HG03571 (cell line): ENCODE measurements at regions not wholly inside any gene's neighbourhood (a gene's known extent, or its start where the extent isn't known, plus 50 kb on each side); places are given as distances from the start of the nearest gene placed in this dataset.

ENCODE experiments used
- ATAC-seq: cut with Tn5 transposase; IDR thresholded peaks from one replicate; pipeline ENCODE4 v1.9.1; 2021; ENCODE audit not compliant: unreplicated experiment

DNA sequence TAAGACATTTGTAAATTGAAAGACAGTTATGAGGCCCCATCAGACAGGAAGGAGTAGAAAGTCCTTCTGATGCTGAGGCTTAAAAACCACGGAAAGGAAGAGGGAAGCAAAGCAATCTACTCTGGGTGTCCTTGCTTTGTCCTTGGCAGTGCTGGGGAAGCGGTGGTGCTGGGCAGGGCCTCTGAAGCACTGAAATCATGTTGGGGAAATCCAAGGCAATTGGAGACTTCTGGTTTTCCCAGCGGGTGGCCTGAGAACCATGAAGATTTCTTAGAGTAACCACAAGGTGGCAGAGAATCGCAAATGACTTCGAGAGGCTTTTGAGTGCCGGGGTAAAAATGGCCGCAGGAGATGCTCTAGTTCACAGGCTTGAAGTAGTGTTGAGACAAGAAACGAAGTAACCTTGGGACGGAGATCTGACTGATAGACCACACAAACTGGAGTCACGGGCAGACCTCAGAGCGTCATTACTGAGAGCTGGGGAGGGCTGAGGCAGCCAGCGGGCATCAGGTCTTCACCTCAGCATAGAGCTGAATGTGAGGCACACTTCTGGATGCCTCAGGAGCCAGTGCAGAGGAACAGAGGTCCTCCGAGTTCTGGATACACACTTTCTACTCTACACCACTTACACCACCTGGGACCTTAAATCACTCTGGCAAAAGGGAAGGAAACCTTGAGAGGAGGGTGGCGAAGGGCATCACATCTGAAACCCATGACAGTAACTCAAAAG lies 130.7 kb upstream of the GPRIN3 start:
- ATAC-seq: no peak

DNA sequence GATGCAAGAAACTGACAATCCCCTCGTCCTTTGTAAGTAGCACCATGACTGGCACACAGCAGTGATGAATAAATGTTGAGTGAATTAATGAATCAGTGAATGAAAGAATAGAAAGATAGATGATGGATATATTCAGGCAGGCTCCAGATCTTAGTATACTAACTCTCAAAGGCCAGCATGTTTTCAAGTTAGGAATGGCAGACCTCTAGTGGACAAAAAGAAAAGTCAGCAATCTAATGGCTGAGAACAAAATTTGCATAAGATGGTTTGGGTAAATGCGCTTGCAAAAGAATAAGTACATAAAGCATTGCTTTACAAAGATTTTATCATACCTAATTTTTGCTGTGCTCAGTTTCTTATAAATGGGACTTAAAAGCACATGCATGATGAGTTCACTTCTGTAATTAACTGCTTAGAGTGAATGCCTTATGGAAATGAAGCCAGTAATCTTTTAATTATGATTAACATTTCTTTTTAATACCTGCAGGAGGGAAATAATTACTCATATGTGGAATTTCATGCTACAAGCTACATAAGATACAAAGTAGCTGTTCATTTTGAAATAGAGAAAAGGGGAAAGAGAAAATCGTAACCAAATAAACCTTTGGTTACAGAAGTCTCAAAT lies 126.9 kb upstream of the GPRIN3 start:
- ATAC-seq: no peak

DNA sequence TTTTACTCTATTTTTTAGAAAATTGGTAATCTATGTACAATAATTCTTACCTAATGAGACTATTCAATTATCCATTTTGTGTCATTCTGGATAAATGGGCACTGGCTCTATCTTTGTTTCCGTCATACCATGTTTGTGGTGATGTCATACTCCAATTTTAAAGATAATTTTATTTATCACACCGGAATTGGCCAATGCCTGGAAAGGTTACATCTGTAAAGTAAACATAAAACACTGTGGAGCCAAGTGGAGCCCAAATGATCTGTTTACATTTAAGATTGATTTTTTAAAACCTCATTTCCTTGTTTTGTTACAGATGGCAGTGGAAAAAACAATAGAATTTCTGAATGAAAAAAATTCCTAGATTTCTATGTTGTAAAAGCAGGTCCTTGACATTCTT lies 120.2 kb upstream of the GPRIN3 start:
- ATAC-seq: no peak

DNA sequence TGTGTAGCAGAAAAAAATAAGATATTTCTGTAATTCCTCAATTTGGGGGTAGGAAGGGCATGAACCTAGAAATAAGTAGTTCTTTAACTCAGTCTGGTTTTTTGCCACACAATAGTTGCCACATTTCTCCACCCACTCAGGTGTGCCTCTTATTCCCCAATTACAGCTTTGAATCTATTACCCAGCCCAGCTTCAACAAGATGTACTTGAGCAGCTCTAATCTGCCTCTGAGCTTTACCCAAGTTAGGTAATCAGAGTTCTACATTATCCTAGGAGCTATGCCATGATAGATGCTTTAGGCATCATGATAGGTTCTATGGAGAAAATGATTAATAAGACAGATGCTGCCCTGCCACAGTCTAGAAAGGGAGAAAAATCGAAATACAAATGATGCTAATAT lies 117.4 kb upstream of the GPRIN3 start:
- no peak for ATAC-seq

DNA sequence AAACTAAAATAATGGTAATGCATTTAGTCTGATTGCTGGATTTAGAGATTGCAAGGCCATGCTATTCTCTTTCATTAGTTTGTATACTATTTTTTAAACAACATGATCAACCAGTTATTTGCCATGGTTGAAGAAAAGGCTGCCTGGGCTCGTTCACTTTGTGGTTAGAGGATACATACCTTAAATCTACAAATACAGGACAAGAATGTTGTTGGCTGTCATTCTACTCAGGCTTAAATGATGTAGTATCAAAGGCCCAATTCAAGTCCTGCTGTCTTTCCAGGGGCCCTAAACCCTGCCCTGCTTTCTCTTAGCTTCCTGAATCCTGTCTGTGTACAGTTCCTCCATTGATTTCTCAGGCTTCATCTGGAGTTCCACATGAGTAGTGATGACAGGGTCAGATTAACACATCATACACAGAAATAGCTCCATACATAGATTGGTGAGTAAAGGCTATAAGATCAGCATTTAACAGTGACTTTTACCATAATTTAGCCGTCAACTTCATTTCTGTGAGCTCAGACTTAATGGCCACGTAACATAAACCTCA lies 114.9 kb upstream of the GPRIN3 start:
- no peak for ATAC-seq

DNA sequence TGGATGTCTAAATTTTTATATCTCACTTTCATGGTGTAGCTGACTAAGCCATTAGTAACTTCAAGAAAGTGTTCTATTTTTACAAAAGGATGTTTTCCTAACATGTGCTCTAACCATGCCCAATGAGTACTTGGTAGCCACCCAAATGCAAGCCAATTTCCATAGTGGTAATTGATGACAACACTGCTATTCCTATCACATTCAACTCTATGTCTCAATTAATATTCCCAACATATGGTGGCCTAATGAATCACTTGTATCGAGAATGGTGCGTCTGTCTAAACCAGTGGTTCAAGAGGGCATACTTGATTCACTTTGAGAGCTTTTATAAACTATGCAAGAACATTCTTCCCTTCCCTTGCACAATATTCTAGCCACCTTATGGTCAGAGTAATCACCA lies 112.9 kb upstream of the GPRIN3 start:
- no peak for ATAC-seq

DNA sequence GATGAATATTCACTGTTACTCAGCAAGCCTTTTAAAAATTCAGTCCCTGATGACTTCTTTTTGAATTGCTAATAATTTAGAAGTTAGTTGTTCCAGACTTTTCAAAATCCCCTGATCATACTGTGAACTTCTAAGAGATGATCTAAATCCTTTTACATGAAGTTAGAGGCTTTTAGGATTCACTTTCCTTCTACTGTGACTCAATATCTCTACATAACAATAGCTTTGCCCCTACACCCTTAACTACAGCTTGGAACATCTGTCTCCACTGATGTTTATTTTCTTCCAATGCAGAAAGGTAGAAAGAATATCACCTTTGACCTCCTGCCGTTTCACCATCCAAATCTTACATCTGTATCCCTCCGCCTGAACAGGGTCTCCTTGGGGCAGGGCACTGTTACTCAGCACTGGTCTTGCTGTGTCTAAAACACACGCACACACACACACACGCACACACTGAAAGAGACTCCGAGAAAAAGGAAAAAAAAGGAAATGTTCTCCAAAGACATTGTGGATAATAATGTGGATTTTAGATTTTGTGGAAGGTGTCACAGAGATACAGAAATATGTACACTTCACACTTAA lies 111.6 kb upstream of the GPRIN3 start:
- ATAC-seq: no peak

DNA sequence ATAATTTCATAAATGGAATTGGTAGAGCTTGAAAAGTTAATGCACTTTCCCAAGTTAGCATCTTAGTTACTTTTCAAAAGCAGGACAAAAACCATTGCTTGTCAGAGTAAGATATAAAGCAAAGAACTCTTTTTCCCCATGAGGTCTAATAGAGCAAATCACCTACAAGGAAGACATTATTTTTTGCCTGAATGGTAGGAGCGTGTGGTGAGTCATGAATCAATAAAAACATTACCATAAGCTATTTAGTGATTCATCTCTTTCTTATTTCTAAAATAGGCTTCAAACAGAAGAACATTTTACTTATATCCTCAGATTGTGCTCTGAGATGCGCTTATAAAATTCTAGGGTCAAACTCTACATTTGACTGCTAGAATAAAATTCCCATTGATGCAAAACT lies 109.4 kb upstream of the GPRIN3 start:
- no peak for ATAC-seq

DNA sequence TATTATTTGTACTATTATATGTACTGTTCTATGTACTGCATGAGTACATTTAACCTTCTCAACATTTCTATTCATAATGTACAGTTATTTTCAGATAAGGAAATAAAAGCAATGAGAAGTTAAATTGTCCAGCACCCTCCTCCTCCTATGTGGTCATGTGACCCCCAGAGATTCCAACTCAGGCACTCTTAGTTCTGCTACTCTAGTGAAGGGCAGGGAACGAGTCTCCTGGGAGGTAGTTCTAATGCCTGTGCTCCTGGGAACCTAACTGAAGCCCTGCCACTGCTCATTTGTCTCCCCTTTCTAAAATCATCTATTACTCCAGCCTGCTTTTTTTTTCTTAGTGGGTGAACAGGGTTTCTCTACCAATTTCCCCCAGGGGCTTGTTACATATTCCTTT lies 105.9 kb upstream of the GPRIN3 start:
- ATAC-seq: no peak

DNA sequence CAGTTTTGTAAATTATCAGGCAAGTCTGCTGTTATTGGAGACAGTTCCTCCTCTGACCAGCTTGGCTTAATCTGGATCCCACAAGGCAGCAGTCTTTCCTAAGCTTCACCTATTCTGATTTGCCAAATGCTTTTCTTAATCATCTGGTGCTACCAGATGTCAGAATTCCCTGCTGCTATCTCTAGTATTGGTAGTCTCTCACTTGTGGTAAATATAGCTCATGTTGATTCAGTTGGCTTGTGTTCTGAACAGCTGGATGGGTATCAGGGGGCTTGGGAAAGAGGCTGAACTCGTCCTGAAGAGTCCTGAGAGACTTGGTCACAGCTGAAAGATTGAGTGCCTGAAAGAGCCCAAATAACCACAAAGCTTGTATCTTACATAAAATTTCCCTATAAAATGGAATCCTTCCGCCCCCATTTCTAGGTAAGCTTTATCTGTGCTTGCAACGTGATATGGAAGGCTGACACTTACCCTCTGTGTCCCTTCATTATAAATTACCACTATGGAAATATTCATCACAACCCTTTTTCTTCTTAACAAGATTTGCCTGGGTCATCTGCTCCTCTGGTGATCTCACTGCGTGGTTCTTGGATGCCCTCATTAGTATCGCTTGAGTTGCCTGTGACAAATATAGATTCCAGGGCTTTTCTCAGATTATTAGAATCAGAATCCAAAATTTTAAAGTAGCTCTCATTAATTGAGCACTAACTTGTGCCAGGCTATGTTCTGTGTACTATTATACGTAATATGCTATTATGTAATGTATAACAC lies 104.1 kb upstream of the GPRIN3 start:
- ATAC-seq: no peak

DNA sequence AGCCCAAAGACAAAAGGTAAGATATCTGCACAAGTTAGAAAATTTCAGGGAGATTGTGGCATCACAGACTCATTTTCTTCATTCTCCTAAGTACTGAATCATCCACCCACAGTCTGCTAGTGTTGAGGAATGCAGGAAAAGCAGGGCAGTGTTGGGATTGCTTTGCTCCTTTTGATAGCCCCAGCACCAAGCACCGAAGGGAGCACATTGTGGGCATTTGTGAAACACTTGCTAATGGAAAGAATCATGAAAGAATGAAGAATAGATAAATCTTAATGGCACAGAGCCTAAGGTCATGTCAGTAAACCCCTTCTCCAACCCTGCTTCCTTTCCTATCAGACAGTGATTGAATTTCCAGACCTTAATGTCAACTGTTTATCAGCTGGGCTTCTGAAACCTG lies 103.1 kb upstream of the GPRIN3 start:
- ATAC-seq: no peak

DNA sequence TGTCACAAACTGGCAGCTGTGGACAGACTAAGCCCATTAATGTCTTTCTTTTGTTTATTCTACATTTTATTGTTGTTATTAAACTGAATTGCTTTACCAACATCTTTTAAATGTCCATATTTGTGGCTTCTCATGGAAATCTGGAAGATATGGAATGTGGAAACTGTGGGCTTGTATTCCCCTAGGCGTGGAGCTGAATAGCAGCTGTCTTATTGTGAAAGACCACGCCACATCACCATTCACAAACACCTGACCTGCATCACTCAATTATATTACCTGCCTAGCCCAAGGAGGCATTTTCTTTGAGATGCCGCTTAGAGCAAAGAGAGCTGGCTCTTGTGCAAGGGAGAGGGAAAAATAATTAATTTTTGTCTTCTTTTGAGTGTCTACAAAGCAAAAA lies 96.9 kb upstream of the GPRIN3 start:
- no peak for ATAC-seq

DNA sequence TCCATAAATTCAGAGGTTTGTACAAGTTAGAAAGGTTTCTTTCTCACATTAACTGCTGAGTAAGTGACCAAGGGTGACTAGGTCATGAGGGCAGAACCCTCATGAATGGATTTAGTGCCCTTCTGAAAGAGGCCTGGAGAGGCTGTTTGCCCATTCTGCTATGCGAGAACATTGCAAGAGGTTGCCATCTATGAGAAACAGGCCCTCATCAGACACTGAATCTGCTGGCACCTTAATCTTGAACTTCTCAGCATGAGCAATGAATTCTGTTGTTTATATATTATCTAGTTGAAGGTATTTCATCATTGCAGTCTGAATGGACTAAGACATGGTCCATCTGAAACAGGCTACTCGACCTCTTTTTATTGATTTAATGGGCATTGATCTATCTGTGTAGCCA lies 96.2 kb upstream of the GPRIN3 start:
- no peak for ATAC-seq

DNA sequence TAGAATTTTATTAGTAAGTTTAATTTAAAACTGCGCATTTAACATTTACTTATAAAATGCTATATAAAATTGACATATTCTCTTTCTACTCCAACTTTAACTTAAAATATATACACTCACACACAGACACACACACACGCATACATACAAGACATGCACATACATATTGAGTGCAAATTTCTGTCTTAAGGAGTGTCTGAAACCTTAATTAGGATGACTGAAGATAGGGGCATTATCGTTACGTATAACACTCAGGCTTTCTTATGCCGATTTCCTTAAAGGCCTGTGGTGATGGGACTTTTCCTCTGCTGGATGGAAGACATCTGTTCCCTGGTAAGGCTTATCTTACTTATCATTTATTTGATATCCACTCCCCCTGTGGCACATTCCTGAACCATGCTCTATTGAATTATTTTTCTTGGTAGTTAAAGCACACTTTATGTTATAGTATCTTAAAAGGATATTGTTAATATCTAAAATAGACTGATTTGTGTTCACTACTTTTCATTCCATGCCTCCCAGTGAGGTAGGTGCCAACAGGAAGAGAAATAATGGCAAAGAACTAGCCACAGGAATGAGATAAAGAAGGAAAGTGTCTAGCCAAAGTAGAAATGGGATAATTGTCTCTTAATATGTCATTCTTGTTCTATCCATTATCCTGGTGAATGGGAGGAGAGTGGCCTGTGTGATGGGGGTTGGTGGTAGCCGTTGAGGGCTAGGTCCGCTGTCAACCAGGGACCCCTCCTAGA lies 92.9 kb upstream of the GPRIN3 start:
- ATAC-seq: no peak

DNA sequence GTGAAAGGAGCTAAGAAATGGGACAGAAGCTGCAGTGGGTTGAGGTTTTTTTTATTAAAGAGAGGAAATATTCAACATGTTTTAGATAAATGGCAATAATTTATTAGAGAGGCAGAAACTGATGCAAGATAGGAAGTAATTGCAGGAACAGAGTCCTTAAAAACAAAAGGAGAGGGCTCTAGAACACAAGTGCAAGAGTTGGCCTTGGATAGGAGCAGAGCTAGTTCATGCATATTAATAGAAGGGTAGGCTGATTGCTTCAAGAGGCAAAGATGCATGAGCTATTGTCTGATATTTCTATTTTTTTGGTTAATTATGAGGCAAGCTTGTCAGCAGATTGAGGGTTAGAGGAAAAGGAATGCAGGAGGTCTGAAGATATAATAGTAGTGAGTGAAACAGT lies 91.0 kb upstream of the GPRIN3 start:
- ATAC-seq: no peak

DNA sequence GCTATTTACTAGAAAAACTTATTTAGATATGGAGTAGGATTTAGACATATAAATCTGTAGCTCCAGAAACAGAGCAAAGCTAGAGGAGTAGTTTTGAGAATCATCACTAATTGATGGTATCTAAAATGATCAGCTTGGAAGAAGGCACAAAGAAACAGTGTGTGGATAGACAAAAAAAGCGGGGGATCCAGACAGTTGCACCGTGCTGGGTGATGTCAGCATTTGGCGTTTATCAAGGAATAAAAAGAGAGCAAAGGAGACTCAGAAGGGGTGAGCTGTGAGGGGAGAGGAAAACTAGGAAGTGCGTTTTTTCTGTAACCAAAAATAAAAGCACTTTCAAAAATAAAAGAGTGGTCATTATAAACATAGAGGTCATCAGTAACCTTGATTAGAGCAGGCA lies 90.5 kb upstream of the GPRIN3 start:
- ATAC-seq: no peak

DNA sequence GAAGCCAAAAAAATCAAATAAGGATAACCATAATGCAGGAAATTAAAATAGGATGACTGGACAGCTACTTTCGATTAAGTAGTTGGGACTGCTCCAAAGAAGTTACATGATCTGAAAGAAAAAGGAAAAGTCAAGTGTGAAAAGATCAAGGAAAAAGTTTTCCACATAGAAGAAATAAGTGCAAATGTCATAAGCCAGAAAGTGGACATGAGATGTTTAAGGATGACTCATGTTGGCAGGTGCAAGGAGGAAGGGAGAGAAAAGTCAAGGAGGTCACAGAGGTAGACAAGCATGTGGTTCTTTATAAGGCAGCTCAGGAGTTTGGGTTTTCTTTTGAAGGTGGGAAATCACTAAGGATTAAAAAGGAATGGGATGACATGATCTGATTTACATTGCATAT lies 89.8 kb upstream of the GPRIN3 start:
- no peak for ATAC-seq

DNA sequence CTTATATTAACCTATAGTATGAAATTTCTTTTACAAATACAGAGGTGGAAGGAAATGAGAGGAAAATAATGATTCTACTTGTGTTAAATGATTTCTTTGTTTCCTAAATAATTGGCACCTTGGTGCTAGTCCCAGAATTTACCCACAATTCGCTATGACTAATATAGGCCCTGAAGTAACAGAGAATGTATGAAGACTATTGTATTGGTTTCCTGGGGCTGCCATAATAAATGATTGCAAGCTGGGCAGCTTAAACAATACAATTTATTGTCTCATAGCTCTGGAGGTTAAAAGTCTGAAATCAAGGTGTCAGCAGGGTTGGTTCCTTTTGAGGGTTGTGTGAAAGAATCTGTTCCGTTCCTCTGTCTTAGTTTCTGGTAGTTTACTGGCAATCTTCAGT lies 74.8 kb upstream of the GPRIN3 start:
- no peak for ATAC-seq

DNA sequence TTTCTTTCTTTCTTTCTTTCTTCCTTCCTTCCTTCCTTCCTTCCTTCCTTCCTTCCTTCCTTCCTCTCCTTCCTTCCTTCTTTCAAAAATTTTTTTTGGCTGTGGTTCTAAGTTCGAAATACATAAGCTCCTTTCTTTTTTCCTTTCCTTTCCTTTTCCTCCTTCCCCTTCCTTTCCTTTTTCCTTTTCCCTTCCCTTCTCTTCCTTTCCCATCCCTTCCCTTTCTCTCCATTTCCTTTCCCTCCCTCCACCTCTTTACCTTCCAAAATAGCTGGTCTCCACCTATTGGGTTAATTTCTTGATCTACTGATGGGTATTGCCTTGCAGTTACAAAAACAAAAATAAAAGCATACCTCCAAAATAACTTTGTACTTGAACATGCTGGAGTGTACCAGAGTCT lies 73.4 kb upstream of the GPRIN3 start:
- no peak for ATAC-seq

DNA sequence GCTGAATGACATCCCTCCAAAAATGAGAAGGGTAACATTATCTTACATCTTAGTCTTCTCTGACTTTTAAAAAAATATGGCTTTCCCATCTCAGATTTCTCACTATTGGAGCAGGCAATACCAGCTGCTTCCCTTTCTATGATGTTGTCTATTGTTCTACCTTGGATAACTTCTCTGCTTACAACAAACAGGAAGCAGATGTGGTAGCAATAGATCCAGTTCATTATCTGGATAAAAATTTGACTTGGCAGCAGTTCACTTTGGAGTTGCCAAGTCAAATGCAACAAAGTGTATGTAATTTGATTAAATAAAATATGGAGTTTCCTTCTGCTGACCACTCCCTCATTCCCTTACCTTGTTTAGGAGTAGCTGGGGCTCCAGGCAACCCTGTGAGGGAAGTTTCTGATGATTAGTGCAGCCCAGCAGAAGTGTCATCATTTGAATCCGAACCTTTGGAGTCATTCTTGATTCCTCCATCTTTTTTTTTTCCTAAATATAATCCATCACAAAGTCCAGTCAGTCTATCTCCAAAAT lies 72.0 kb upstream of the GPRIN3 start:
- no peak for ATAC-seq

DNA sequence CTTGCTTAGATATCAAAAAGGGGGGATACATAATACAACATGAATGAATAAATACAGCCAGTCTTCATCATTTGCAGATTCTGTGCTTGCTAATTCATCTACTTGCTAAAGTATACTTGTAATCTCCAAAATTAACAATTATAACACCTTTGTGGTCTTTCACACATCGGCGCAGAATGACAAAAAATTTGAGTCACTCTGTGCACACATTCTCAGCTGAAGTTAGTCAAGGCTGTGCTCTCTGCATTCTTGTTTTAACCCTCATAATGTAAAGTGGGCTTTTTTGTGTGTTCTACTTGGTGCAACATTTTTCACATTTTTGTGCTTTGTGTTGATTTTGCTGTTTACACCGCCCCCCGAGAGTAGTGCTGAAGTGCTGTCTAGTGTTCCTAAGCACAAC lies 65.8 kb upstream of the GPRIN3 start:
- no peak for ATAC-seq
